SK-N-MC (cell line): ENCODE measurements at regions not wholly inside any gene's neighbourhood (a gene's known extent, or its start where the extent isn't known, plus 50 kb on each side); places are given as distances from the start of the nearest gene placed in this dataset.
"Not testable (repeated sequence)": the region's sequence is repeated elsewhere in the genome, so short reads cannot be mapped to it uniquely, and the experiment has no call there.

ENCODE experiments used
- DNase-seq: peaks from one replicate; pipeline ENCODE4 v3.0.0-alpha.2; 2011; ENCODE audit warnings: low read depth, low spot score
- H3K27ac ChIP-seq: fragments of 200-600 bp; sonication (generic); 2 replicates; pipeline ENCODE4 v1.5.1; 2016; ENCODE audit warnings: mixed run types
- H3K36me3 ChIP-seq: fragments of 200-600 bp; sonication (generic); 2 replicates; pipeline ENCODE4 v1.6.1; 2017; ENCODE audit warnings: antibody characterized with exemption, low read length, mixed read lengths; ENCODE audit not compliant: insufficient read depth
- H3K4me3 ChIP-seq: fragments of 200-600 bp; sonication (generic); 2 replicates; pipeline ENCODE4 v1.5.1; 2016
- H3K9ac ChIP-seq: fragments of 200-600 bp; sonication (generic); 2 replicates; pipeline ENCODE4 v1.8.0; 2017; ENCODE audit warnings: mixed run types, mixed read lengths; ENCODE audit not compliant: insufficient read length
- H3K9me3 ChIP-seq: fragments of 200-600 bp; sonication (generic); 2 replicates; pipeline ENCODE4 v1.6.1; 2017; ENCODE audit warnings: low read depth, mild to moderate bottlenecking, antibody characterized with exemption, low read length, moderate library complexity, mixed read lengths
- EZH2 ChIP-seq: fragments of 200-600 bp; sonication (generic); IDR thresholded peaks from one replicate; pipeline ENCODE4 v1.6.1; 2017; ENCODE audit warnings: antibody characterized with exemption
- FOXP2 ChIP-seq: optimal IDR thresholded peaks from 2 replicates; pipeline ENCODE3; 2011; ENCODE audit warnings: mild to moderate bottlenecking, moderate library complexity; ENCODE audit not compliant: insufficient read depth; ENCODE audit errors: extremely low read length, control extremely low read depth
- POLR2AphosphoS5 ChIP-seq: IDR thresholded peaks from 2 replicates; pipeline ENCODE4 v1.6.1; 2012; ENCODE audit warnings: mild to moderate bottlenecking, low read depth, low read length, borderline replicate concordance

- Histone ChIP-seq H3K27ac (no peak overlapping the region), H3K4me3 (no peak overlapping the region), H3K9ac (no peak overlapping the region), H3K36me3 (no peaks in the 10 kb centered on the region), H3K9me3 (no peaks in the 10 kb centered on the region)
- DNase-seq = no peak
- no peak for TF ChIP-seq EZH2
- TF ChIP-seq FOXP2 = no peak
- TF ChIP-seq POLR2AphosphoS5 = no peak
Observed at GRCh38 chr2:191496838-191497237, 181.1 kb upstream of the NABP1 start.

- Histone ChIP-seq H3K36me3 (no peaks in the 10 kb centered on the region), H3K4me3 (no peak overlapping the region), H3K9ac (no peak overlapping the region), H3K27ac (no peak overlapping the region), H3K9me3 (no peaks in the 10 kb centered on the region)
- TF ChIP-seq FOXP2 = no peak
- no peak for TF ChIP-seq EZH2
- no peak for TF ChIP-seq POLR2AphosphoS5
- DNase-seq = no peak
Observed at GRCh38 chr2:191497822-191498221, 180.1 kb upstream of the NABP1 start.

GRCh38 chr2:191499050-191499449, 178.9 kb upstream of the NABP1 start:
- no peaks in the 10 kb centered on the region for H3K36me3 ChIP-seq
- DNase-seq = no peak
- H3K27ac ChIP-seq = no peak overlapping the region
- TF ChIP-seq FOXP2 (no peak), POLR2AphosphoS5 (no peak), EZH2 (no peak)
- no peak overlapping the region for H3K4me3 ChIP-seq
- no peaks in the 10 kb centered on the region for H3K9me3 ChIP-seq
- H3K9ac ChIP-seq = no peak overlapping the region

- H3K27ac ChIP-seq = no peak overlapping the region
- no peaks in the 10 kb centered on the region for H3K36me3 ChIP-seq
- TF ChIP-seq POLR2AphosphoS5 (no peak), FOXP2 (peak; percentile 35), EZH2 (no peak)
- H3K9ac ChIP-seq = no peak overlapping the region
- DNase-seq = peak; percentile 62
- H3K9me3 ChIP-seq = no peaks in the 10 kb centered on the region
- H3K4me3 ChIP-seq = no peak overlapping the region
Observed at GRCh38 chr2:191499874-191500565, 177.9 kb upstream of the NABP1 start.

- Histone ChIP-seq H3K4me3 (no peak overlapping the region), H3K36me3 (no peaks in the 10 kb centered on the region), H3K9ac (no peak overlapping the region), H3K27ac (no peak overlapping the region), H3K9me3 (no peaks in the 10 kb centered on the region)
- no peak for DNase-seq
- no peak for TF ChIP-seq EZH2
- no peak for TF ChIP-seq FOXP2
- no peak for TF ChIP-seq POLR2AphosphoS5
Observed at GRCh38 chr2:191500566-191500883, 177.4 kb upstream of the NABP1 start.

- Histone ChIP-seq H3K9ac (no peak overlapping the region), H3K36me3 (no peaks in the 10 kb centered on the region), H3K9me3 (no peaks in the 10 kb centered on the region), H3K4me3 (no peak overlapping the region), H3K27ac (no peak overlapping the region)
- no peak for DNase-seq
- TF ChIP-seq POLR2AphosphoS5 (no peak), FOXP2 (no peak), EZH2 (no peak)
Observed at GRCh38 chr2:191500884-191501560, 176.9 kb upstream of the NABP1 start.

- no peak overlapping the region for H3K9ac ChIP-seq
- no peaks in the 10 kb centered on the region for H3K36me3 ChIP-seq
- H3K9me3 ChIP-seq = no peaks in the 10 kb centered on the region
- TF ChIP-seq POLR2AphosphoS5 = no peak
- TF ChIP-seq EZH2 = no peak
- TF ChIP-seq FOXP2 = no peak
- no peak for DNase-seq
- H3K4me3 ChIP-seq = no peak overlapping the region
- no peak overlapping the region for H3K27ac ChIP-seq
Observed at GRCh38 chr2:191501561-191502168, 176.3 kb upstream of the NABP1 start.

- H3K4me3 ChIP-seq = no peak overlapping the region
- no peak overlapping the region for H3K9ac ChIP-seq
- TF ChIP-seq POLR2AphosphoS5 = no peak
- TF ChIP-seq FOXP2 = no peak
- no peak for TF ChIP-seq EZH2
- H3K27ac ChIP-seq = no peak overlapping the region
- H3K9me3 ChIP-seq = no peaks in the 10 kb centered on the region
- no peak for DNase-seq
- no peaks in the 10 kb centered on the region for H3K36me3 ChIP-seq
Observed at GRCh38 chr2:191506515-191506914, 171.4 kb upstream of the NABP1 start.

GRCh38 chr2:191507252-191507853, 170.6 kb upstream of the NABP1 start:
- H3K9ac ChIP-seq, H3K36me3 ChIP-seq, H3K9me3 ChIP-seq, H3K4me3 ChIP-seq, DNase-seq, H3K27ac ChIP-seq: not testable (repeated sequence)
